ENCODE measurements at regions not wholly inside any gene's neighbourhood (a gene's known extent, or its start where the extent isn't known, plus 50 kb on each side); places are given as distances from the start of the nearest gene placed in this dataset.

GRCh38 chr16:54216688-54217087, 69.9 kb downstream of the IRX3 start:
- TF ChIP-seq ELF4 (IDR thresholded peaks at IDR 0.05) (no peak), FOXM1 (IDR thresholded peaks at IDR 0.05; ENCODE audit: borderline replicate concordance) (no peak), BHLHE40 (IDR thresholded peaks at IDR 0.05; ENCODE audit: borderline replicate concordance) (no peak), FOXK2 (IDR thresholded peaks at IDR 0.05) (no peak), SUZ12 (IDR thresholded peaks at IDR 0.05) (no peak), NFRKB (IDR thresholded peaks at IDR 0.05) (no peak), SP1 (IDR thresholded peaks at IDR 0.05) (no peak), ZNF384 (IDR thresholded peaks at IDR 0.05) (no peak), L3MBTL2 (conservative IDR thresholded peaks at IDR 0.05) (no peak), FOXA1 (IDR thresholded peaks at IDR 0.05) (no peak)
